ENCODE measurements at regions not wholly inside any gene's neighbourhood (a gene's known extent, or its start where the extent isn't known, plus 50 kb on each side); places are given as distances from the start of the nearest gene placed in this dataset.

GRCh38 chr20:47862574-47863240, 77.4 kb upstream of the SULF2 start:
- TF ChIP-seq CTCF (IDR thresholded peaks at IDR 0.05) (no peak), POLR2A (IDR thresholded peaks at IDR 0.05) (no peak)

Data from right lobe of liver (tissue), 4 donors.